ENCODE measurements at regions not wholly inside any gene's neighbourhood (a gene's known extent, or its start where the extent isn't known, plus 50 kb on each side); places are given as distances from the start of the nearest gene placed in this dataset.

DNA sequence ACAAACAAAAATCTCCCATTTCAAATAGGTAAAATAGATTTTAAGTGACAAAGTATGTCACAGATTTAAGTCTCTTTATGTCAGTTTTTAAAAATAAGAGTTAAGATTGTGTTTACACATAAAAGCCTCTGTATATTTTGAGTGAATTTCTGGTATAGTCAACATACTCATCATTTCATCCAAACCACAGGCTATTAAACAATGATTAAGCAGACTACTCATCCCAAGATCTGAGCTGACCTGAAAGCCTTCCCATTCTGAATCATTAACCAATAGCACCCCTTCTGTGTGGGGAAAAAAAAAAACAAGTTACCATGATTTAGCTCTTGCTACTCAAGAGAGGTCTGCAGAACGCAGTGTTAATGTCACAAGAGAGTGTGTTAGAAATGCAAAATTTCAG lies 284.4 kb upstream of the NBEA start:
- TF ChIP-seq CTCF (IDR thresholded peaks at IDR 0.05 in 2 of 3, conservative IDR thresholded peaks at IDR 0.05 in 1 of 3; ENCODE audit: borderline replicate concordance in 1 of 3, insufficient read depth in 1 of 3, low read depth in 2 of 3, low read length in 2 of 3) (no peak), POLR2A (IDR thresholded peaks at IDR 0.05; ENCODE audit: borderline replicate concordance, extremely low read depth, insufficient read depth, insufficient read length) (no peak), EZH2phosphoT487 (IDR thresholded peaks at IDR 0.05; ENCODE audit: borderline replicate concordance) (no peak), EZH2 (IDR thresholded peaks at IDR 0.05) (no peak), MAX (IDR thresholded peaks at IDR 0.05) (no peak), RAD21 (IDR thresholded peaks at IDR 0.05; ENCODE audit: low read depth) (no peak), TCF7L2 (IDR thresholded peaks at IDR 0.05; ENCODE audit: borderline replicate concordance, extremely low read depth, insufficient read depth, insufficient read length) (no peak), POLR2AphosphoS5 (IDR thresholded peaks at IDR 0.05; ENCODE audit: low read depth, low read length) (no peak), JUND (IDR thresholded peaks at IDR 0.05) (no peak)
- TF ChIP-seq, protein P1, sequence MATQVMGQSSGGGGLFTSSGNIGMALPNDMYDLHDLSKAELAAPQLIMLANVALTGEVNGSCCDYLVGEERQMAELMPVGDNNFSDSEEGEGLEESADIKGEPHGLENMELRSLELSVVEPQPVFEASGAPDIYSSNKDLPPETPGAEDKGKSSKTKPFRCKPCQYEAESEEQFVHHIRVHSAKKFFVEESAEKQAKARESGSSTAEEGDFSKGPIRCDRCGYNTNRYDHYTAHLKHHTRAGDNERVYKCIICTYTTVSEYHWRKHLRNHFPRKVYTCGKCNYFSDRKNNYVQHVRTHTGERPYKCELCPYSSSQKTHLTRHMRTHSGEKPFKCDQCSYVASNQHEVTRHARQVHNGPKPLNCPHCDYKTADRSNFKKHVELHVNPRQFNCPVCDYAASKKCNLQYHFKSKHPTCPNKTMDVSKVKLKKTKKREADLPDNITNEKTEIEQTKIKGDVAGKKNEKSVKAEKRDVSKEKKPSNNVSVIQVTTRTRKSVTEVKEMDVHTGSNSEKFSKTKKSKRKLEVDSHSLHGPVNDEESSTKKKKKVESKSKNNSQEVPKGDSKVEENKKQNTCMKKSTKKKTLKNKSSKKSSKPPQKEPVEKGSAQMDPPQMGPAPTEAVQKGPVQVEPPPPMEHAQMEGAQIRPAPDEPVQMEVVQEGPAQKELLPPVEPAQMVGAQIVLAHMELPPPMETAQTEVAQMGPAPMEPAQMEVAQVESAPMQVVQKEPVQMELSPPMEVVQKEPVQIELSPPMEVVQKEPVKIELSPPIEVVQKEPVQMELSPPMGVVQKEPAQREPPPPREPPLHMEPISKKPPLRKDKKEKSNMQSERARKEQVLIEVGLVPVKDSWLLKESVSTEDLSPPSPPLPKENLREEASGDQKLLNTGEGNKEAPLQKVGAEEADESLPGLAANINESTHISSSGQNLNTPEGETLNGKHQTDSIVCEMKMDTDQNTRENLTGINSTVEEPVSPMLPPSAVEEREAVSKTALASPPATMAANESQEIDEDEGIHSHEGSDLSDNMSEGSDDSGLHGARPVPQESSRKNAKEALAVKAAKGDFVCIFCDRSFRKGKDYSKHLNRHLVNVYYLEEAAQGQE (IDR thresholded peaks at IDR 0.05; ENCODE audit: low read depth): no peak
